AG04450 (cell line): ENCODE measurements at regions not wholly inside any gene's neighbourhood (a gene's known extent, or its start where the extent isn't known, plus 50 kb on each side); places are given as distances from the start of the nearest gene placed in this dataset.

ENCODE experiments used
- CTCF ChIA-PET: fragments of 300-600, 350-600 bp; formaldehyde crosslinking; extraction: SDS; loops from one replicate; lab custom pipeline; 2022; ENCODE audit warnings: antibody characterized with exemption, inconsistent platforms; lab: Charles Lee
- POLR2A ChIA-PET: fragments of 350-600 bp; formaldehyde crosslinking; extraction: SDS; loops from one replicate; lab custom pipeline; 2021; ENCODE audit warnings: antibody characterized with exemption, inconsistent platforms; lab: Yijun Ruan, JAX
- DNase-seq: peaks from one replicate; pipeline ENCODE4 v3.0.0-alpha.2; 2011; ENCODE audit warnings: low read depth, low spot score
- H3K27ac ChIP-seq: one replicate; pipeline ENCODE4 v1.5.1; 2012; ENCODE audit warnings: low read depth, low read length, control low read depth
- H3K27me3 ChIP-seq: one replicate; pipeline ENCODE4 v1.6.0; 2012; ENCODE audit warnings: low read length; ENCODE audit not compliant: control insufficient read depth, insufficient read depth
- H3K4me3 ChIP-seq: 2 replicates; pipeline ENCODE4 v1.5.1; 2011; ENCODE audit warnings: mild to moderate bottlenecking, low read depth, low read length, control low read depth
- H3K9me3 ChIP-seq: 2 replicates; pipeline ENCODE4 v1.5.1; 2012; ENCODE audit warnings: low read length; ENCODE audit not compliant: control insufficient read depth, insufficient read depth
- CTCF ChIP-seq: IDR thresholded peaks from 2 replicates; pipeline ENCODE4 v1.5.1; 2011; ENCODE audit warnings: low read depth, low read length, control low read depth, inconsistent platforms

DNA sequence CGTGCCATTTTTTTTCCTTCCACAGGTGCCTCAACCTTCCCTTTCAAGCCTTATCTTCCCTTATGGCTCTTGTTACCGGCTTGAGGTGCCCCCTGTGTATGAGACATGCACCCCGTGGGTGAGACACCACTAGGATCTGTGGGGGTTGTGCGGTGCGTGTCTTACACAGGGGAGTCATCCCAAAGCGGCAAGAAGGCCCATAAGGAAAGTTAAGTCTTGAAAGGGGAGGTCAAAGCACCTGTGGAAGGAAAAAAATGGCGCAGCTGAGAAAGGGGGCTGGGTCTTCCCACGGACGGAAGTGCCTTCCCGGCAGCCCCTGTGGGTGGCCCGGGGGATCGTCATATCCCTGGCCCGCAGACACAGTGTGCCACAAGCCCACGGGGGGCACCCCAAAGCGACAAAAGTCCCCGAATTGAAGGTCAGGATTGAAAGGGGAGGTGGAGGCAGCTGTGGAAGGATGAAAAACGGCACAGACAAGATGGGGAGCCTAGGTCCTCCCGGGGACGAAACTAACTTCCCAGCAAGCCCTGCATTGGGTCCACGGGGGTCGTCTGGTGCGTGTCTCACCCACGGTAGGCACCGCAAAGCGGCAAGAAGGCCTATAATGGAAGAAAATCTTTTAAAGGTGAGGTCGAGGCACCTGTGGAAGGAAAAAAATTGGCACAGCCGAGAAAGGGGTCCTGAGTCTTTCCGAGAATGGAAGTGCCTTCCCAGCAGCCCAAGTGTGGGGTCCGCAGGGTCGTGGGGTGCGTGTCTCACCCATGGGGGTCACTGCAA is 273.3 kb downstream of the ALG10 start:
- H3K4me3 ChIP-seq, result no peak overlapping the region
- DNase-seq, result no peak
- no peaks in the 10 kb centered on the region for H3K27me3 ChIP-seq
- no peak overlapping the region for H3K27ac ChIP-seq
- ChIA-PET CTCF (no interaction called here), POLR2A (no interaction called here)
- no peak for TF ChIP-seq CTCF
- H3K9me3 ChIP-seq, result peaks cover 100% of the 10 kb centered on the region

- POLR2A ChIA-PET, result no interaction called here
Measured at GRCh38 chr12:34296143-34297041, 274.1 kb downstream of the ALG10 start.

GRCh38 chr12:34297126-34297789 is 275.0 kb downstream of the ALG10 start:
- no peak overlapping the region for H3K4me3 ChIP-seq
- peaks cover 100% of the 10 kb centered on the region for H3K9me3 ChIP-seq
- DNase-seq, result no peak
- TF ChIP-seq CTCF, result no peak
- H3K27ac ChIP-seq, result no peak overlapping the region
- ChIA-PET CTCF (no interaction called here), POLR2A (no interaction called here)
- no peaks in the 10 kb centered on the region for H3K27me3 ChIP-seq

More at GRCh38 chr12:34296143-34297041, 274.1 kb downstream of the ALG10 start:
- no peak for DNase-seq
- Histone ChIP-seq H3K27ac (no peak overlapping the region), H3K27me3 (no peaks in the 10 kb centered on the region), H3K9me3 (peaks cover 100% of the 10 kb centered on the region), H3K4me3 (no peak overlapping the region)
- CTCF ChIA-PET, result no interaction called here
- TF ChIP-seq CTCF, result no peak

DNA sequence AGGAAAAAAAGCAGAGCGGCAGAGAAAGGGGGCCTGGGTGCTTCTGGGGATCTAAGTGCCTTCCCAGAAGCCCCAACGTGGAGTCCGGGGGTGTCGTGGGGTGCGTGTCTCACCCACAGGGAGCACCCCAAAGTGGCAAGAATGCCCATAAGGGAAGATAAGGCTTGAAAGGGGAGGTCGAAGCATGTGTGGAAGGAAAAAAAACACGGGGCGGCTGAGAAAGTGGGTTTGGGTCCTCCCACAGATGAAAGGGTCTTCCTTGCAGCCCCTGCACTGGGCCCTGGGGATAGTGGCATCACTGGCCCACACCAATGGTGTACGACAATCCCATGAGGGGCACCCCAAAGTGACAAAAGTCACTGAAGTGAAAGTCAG is 275.5 kb downstream of the ALG10 start:
- POLR2A ChIA-PET, result no interaction called here
- Histone ChIP-seq H3K4me3 (no peak overlapping the region), H3K9me3 (peaks cover 100% of the 10 kb centered on the region), H3K27me3 (no peaks in the 10 kb centered on the region), H3K27ac (no peak overlapping the region)
- CTCF ChIA-PET, result no interaction called here
- TF ChIP-seq CTCF, result no peak
- no peak for DNase-seq
